HCT116 (cell line): ENCODE measurements at regions not wholly inside any gene's neighbourhood (a gene's known extent, or its start where the extent isn't known, plus 50 kb on each side); places are given as distances from the start of the nearest gene placed in this dataset.

Source experiments
- ATAC-seq: fragments of 200-7000 bp; cut with Tn5 transposase; 2 replicates; pipeline ENCODE4 v1.9.1; 2020; ENCODE audit warnings: mild to moderate bottlenecking, moderate library complexity
- BruUV-seq: library from RNA; stranded (reverse); fragments of 400-500 nt; replicated peaks from 2 replicates; lab custom pipeline; 2021; lab: Mats Ljungman, UMichigan
- CTCF ChIA-PET: fragments of 300-600 bp; sonication (Branson Sonifier 250); formaldehyde crosslinking; loops from one replicate; lab custom pipeline; 2021; ENCODE audit warnings: antibody characterized with exemption; lab: Charles Lee
- POLR2A ChIA-PET: fragments of 300-600, 350-600 bp; sonication (Branson Sonifier 250); formaldehyde crosslinking; loops from one replicate; lab custom pipeline; 2021; ENCODE audit warnings: antibody characterized with exemption; lab: Charles Lee
- RAD21 ChIA-PET, 2 experiments: fragments of 300-600 bp; sonication (Branson Sonifier 250); formaldehyde crosslinking; loops; one replicate each; lab custom pipeline; 2023; ENCODE audit warnings: low total read pairs in 2 of 2; ENCODE audit not compliant: uncharacterized antibody in 2 of 2, unreplicated experiment in 2 of 2, low non-redundant PET in 1 of 2; lab: Charles Lee
- DNase-seq: peaks from one replicate; pipeline ENCODE4 v3.0.0-alpha.2; 2010; ENCODE audit warnings: low read depth, low spot score
- H2AFZ ChIP-seq: fragments of 200-600 bp; shearing (Covaris generic), sonication (generic); 2 replicates; pipeline ENCODE4 v1.6.1; 2017; ENCODE audit warnings: low read depth, mixed run types, mixed read lengths, antibody characterized with exemption, low read length; ENCODE audit not compliant: poor library complexity, severe bottlenecking
- H3K27ac ChIP-seq: 2 replicates; pipeline ENCODE4 v1.5.1; 2012; ENCODE audit warnings: low read depth, low read length
- H3K27me3 ChIP-seq: fragments of 200-600 bp; sonication (generic); 2 replicates; pipeline ENCODE4 v1.6.1; 2016; ENCODE audit warnings: mixed run types, low read length, mixed read lengths; ENCODE audit not compliant: insufficient read depth
- H3K36me3 ChIP-seq, 2 experiments: fragments of 200-500 bp in 1 of 2; fragments of 200-600 bp in 1 of 2; sonication (Bioruptor generic) in 1 of 2; sonication (generic) in 1 of 2; 2 replicates each; pipeline versions ENCODE4 v1.5.1 to v1.6.1; 2014 to 2016; ENCODE audit warnings: low read length in 2 of 2, inconsistent platforms in 1 of 2, mixed read lengths in 1 of 2, mixed run types in 1 of 2; ENCODE audit not compliant: insufficient read depth in 2 of 2, control insufficient read depth in 1 of 2
- H3K4me1 ChIP-seq, 2 experiments: fragments of 200-600 bp in 1 of 2; sonication (generic) in 1 of 2; 2 replicates each; pipeline versions ENCODE4 v1.5.1 to v1.6.1; 2012 to 2017; ENCODE audit warnings: low read length in 2 of 2, inconsistent platforms in 1 of 2, mild to moderate bottlenecking in 1 of 2, mixed read lengths in 1 of 2, mixed run types in 1 of 2, moderate library complexity in 1 of 2; ENCODE audit not compliant: insufficient read depth in 2 of 2, control insufficient read depth in 1 of 2
- H3K4me2 ChIP-seq: fragments of 200-600 bp; sonication (generic); 2 replicates; pipeline ENCODE4 v1.6.1; 2017; ENCODE audit warnings: mixed run types, low read length, mixed read lengths
- H3K4me3 ChIP-seq, 2 experiments: fragments of 200-600 bp in 1 of 2; sonication (generic) in 1 of 2; replicated peaks in 1 of 2; 2 replicates each; pipeline ENCODE4 v1.5.1; 2011 to 2016; ENCODE audit warnings: low read length in 2 of 2, control low read depth in 1 of 2, low read depth in 1 of 2, mild to moderate bottlenecking in 1 of 2, mixed read lengths in 1 of 2, mixed run types in 1 of 2
- H3K79me2 ChIP-seq: fragments of 200-600 bp; sonication (generic); 2 replicates; pipeline ENCODE4 v1.6.1; 2017; ENCODE audit warnings: mild to moderate bottlenecking, mixed run types, low read length, moderate library complexity, mixed read lengths; ENCODE audit not compliant: insufficient read depth
- H3K9ac ChIP-seq: fragments of 200-600 bp; sonication (generic); 2 replicates; pipeline ENCODE4 v1.6.1; 2016; ENCODE audit warnings: low read length, mixed read lengths
- H3K9me2 ChIP-seq: fragments of 200-600 bp; sonication (generic), shearing (Covaris generic); 2 replicates; pipeline ENCODE4 v1.6.1; 2017; ENCODE audit warnings: mixed run types, mild to moderate bottlenecking, moderate library complexity; ENCODE audit not compliant: insufficient read depth
- H3K9me3 ChIP-seq, 2 experiments: fragments of 200-500 bp in 1 of 2; fragments of 200-600 bp in 1 of 2; sonication (Bioruptor generic) in 1 of 2; sonication (generic) in 1 of 2; 2 replicates each; pipeline ENCODE4 v1.6.1; 2014 to 2017; ENCODE audit warnings: low read length in 2 of 2, mixed read lengths in 2 of 2, inconsistent platforms in 1 of 2, low read depth in 1 of 2, mild to moderate bottlenecking in 1 of 2, mixed run types in 1 of 2, moderate library complexity in 1 of 2; ENCODE audit not compliant: control insufficient read depth in 1 of 2, insufficient read depth in 1 of 2
- H4K20me1 ChIP-seq: fragments of 200-600 bp; sonication (generic), shearing (Covaris generic); 2 replicates; pipeline ENCODE4 v1.6.1; 2017; ENCODE audit warnings: mixed run types, mild to moderate bottlenecking, moderate library complexity; ENCODE audit not compliant: insufficient read depth
- ATF3 ChIP-seq: IDR thresholded peaks from 2 replicates; pipeline ENCODE4 v1.6.1; 2012
- CBX3 ChIP-seq: IDR thresholded peaks from 2 replicates; pipeline ENCODE4 v1.6.1; 2012; ENCODE audit warnings: low read depth
- EGR1 ChIP-seq: IDR thresholded peaks from 2 replicates; pipeline ENCODE4 v1.6.1; 2012; ENCODE audit warnings: low read depth
- ELF1 ChIP-seq: IDR thresholded peaks from 2 replicates; pipeline ENCODE4 v1.6.1; 2012; ENCODE audit warnings: low read depth, borderline replicate concordance
- EZH2 ChIP-seq: fragments of 200-600 bp; sonication (generic); IDR thresholded peaks from 2 replicates; pipeline ENCODE4 v1.6.1; 2017; ENCODE audit warnings: antibody characterized with exemption, mixed run types
- EZH2phosphoT487 ChIP-seq: fragments of 200-600 bp; IDR thresholded peaks from 2 replicates; pipeline ENCODE4 v1.6.1; 2018; ENCODE audit warnings: antibody characterized with exemption, borderline replicate concordance
- FOSL1 ChIP-seq: IDR thresholded peaks from 2 replicates; pipeline ENCODE4 v1.6.1; 2012; ENCODE audit warnings: low read depth
- JUND ChIP-seq: IDR thresholded peaks from 2 replicates; pipeline ENCODE4 v1.6.1; 2012
- MAX ChIP-seq: IDR thresholded peaks from 2 replicates; pipeline ENCODE4 v1.6.1; 2012
- POLR2A ChIP-seq: IDR thresholded peaks from 2 replicates; pipeline ENCODE4 v1.7.0; 2011; ENCODE audit warnings: borderline replicate concordance; ENCODE audit not compliant: insufficient read depth, insufficient read length; ENCODE audit errors: extremely low read depth
- POLR2AphosphoS5 ChIP-seq: IDR thresholded peaks from 2 replicates; pipeline ENCODE4 v1.6.1; 2011; ENCODE audit warnings: mild to moderate bottlenecking, low read depth, low read length, moderate library complexity
- RAD21 ChIP-seq: IDR thresholded peaks from 2 replicates; pipeline ENCODE4 v1.6.1; 2012; ENCODE audit warnings: low read depth, mild to moderate bottlenecking
- REST ChIP-seq: IDR thresholded peaks from 2 replicates; pipeline ENCODE4 v1.6.1; 2012; ENCODE audit warnings: low read depth
- SIN3A ChIP-seq: IDR thresholded peaks from 2 replicates; pipeline ENCODE4 v1.6.1; 2012; ENCODE audit warnings: low read depth
- SP1 ChIP-seq: IDR thresholded peaks from 2 replicates; pipeline ENCODE4 v1.6.1; 2012; ENCODE audit warnings: low read depth
- SRF ChIP-seq: IDR thresholded peaks from 2 replicates; pipeline ENCODE4 v1.6.1; 2012; ENCODE audit warnings: low read depth
- TCF7L2 ChIP-seq: IDR thresholded peaks from 2 replicates; pipeline ENCODE4 v1.7.0; 2011; ENCODE audit warnings: borderline replicate concordance, inconsistent platforms; ENCODE audit not compliant: insufficient read depth, insufficient read length; ENCODE audit errors: extremely low read depth
- YY1 ChIP-seq: IDR thresholded peaks from 2 replicates; pipeline ENCODE4 v1.6.1; 2011; ENCODE audit warnings: low read length, low read depth, moderate library complexity, mild to moderate bottlenecking; ENCODE audit not compliant: insufficient replicate concordance; ENCODE audit errors: extremely low read depth
- ZFX ChIP-seq: fragments of 450-650 bp; IDR thresholded peaks from 2 replicates; pipeline ENCODE4 v1.6.1; 2017
- ZNF274 ChIP-seq: fragments of 200-500 bp; sonication (Bioruptor generic); IDR thresholded peaks from 2 replicates; pipeline ENCODE4 v1.6.1; 2014; ENCODE audit warnings: mild to moderate bottlenecking, low read depth, low read length, inconsistent platforms
- intact Hi-C: fragments of 100-400 bp; cut with micrococcal nuclease; formaldehyde crosslinking; loops from 2 replicates; pipeline ENCODE4 v1.10.0; 2022

GRCh38 chr11:93039531-93040240, 70.2 kb downstream of the MTNR1B start:
- Histone ChIP-seq H4K20me1 (no peaks in the 10 kb centered on the region), H3K27me3 (no peaks in the 10 kb centered on the region), H3K9me2 (no peaks in the 10 kb centered on the region), H3K4me3 (no peak overlapping the region), H3K4me1 (no peaks in the 10 kb centered on the region), H3K79me2 (no peaks in the 10 kb centered on the region), H3K9ac (no peak overlapping the region), H2AFZ (peak overlapping the region; percentile 21), H3K4me2 (no peak overlapping the region), H3K27ac (no peak overlapping the region), H3K36me3 (no peaks in the 10 kb centered on the region), H3K9me3 (no peaks in the 10 kb centered on the region)
- intact Hi-C loops = no loop called here
- no peak for TF ChIP-seq EZH2phosphoT487
- POLR2A ChIA-PET = no interaction called here
- CTCF ChIA-PET = no interaction called here
- DNase-seq (no peak), ATAC-seq (no peak)
- BruUV-seq = no TSS peak
- RAD21 ChIA-PET = no interaction called here

GRCh38 chr11:93041682-93042081, 72.2 kb downstream of the MTNR1B start:
- ChIA-PET POLR2A (interaction anchor here (1.1 kb wide), 1 partner anchor 12 kb away, joined by 3 read pairs; no protein-coding TSS in a partner anchor), CTCF (no interaction called here), RAD21 (no interaction called here)
- Histone ChIP-seq H3K27ac (no peak overlapping the region), H3K36me3 (no peaks in the 10 kb centered on the region), H3K4me3 (no peak overlapping the region), H3K9ac (no peak overlapping the region), H4K20me1 (no peaks in the 10 kb centered on the region), H3K4me1 (no peaks in the 10 kb centered on the region), H3K9me2 (no peaks in the 10 kb centered on the region), H3K4me2 (no peak overlapping the region), H2AFZ (no peak overlapping the region), H3K79me2 (no peaks in the 10 kb centered on the region), H3K27me3 (no peaks in the 10 kb centered on the region), H3K9me3 (no peaks in the 10 kb centered on the region)
- BruUV-seq = no TSS peak
- DNase-seq (no peak), ATAC-seq (no peak)
- intact Hi-C loops = no loop called here
- no peak for TF ChIP-seq EZH2
- TF ChIP-seq EGR1 = no peak
- TF ChIP-seq SRF = no peak
- no peak for TF ChIP-seq POLR2AphosphoS5
- no peak for TF ChIP-seq TCF7L2
- no peak for TF ChIP-seq YY1
- TF ChIP-seq ZNF274 = no peak
- TF ChIP-seq RAD21 = no peak
- TF ChIP-seq SIN3A = no peak
- TF ChIP-seq ELF1 = no peak
- no peak for TF ChIP-seq REST
- no peak for TF ChIP-seq ATF3
- TF ChIP-seq CBX3 = no peak
- no peak for TF ChIP-seq FOSL1
- TF ChIP-seq ZFX = no peak
- TF ChIP-seq SP1 = no peak
- no peak for TF ChIP-seq JUND
- no peak for TF ChIP-seq MAX
- TF ChIP-seq POLR2A = no peak
